Activated CD8-positive, alpha-beta T cell treated with anti-CD3 and anti-CD28 coated beads for 36 hours (primary cell): ENCODE measurements at regions not wholly inside any gene's neighbourhood (a gene's known extent, or its start where the extent isn't known, plus 50 kb on each side); places are given as distances from the start of the nearest gene placed in this dataset.
"Not testable (repeated sequence)": the region's sequence is repeated elsewhere in the genome, so short reads cannot be mapped to it uniquely, and the experiment has no call there.

Experiments
- ATAC-seq: fragments of 200-7000 bp; cut with Tn5 transposase; one replicate; pipeline ENCODE4 v1.10.0; 2021; ENCODE audit warnings: mild to moderate bottlenecking, moderate library complexity
- CTCF ChIA-PET: fragments of 350-600 bp; sonication (Branson Sonifier 250); formaldehyde crosslinking; loops from one replicate; lab custom pipeline; 2021; ENCODE audit warnings: antibody characterized with exemption; lab: Charles Lee
- POLR2A ChIA-PET: fragments of 350-600 bp; sonication (Branson Sonifier 250); formaldehyde crosslinking; loops from one replicate; lab custom pipeline; 2021; ENCODE audit warnings: antibody characterized with exemption; lab: Charles Lee
- DNase-seq: peaks from one replicate; pipeline ENCODE4 v3.0.0-alpha.2; 2020
- H3K27ac Mint-ChIP-seq: one replicate; pipeline ENCODE4 v1.8.0; 2021; ENCODE audit warnings: mild to moderate bottlenecking, mixed read lengths
- H3K27me3 Mint-ChIP-seq: one replicate; pipeline ENCODE4 v1.8.0; 2021; ENCODE audit warnings: mixed read lengths
- H3K36me3 Mint-ChIP-seq: one replicate; pipeline ENCODE4 v1.8.0; 2021; ENCODE audit warnings: low read depth, mixed read lengths
- H3K4me1 Mint-ChIP-seq: one replicate; pipeline ENCODE4 v1.8.0; 2021; ENCODE audit warnings: low read depth, mixed read lengths
- H3K4me3 Mint-ChIP-seq: one replicate; pipeline ENCODE4 v1.8.0; 2021; ENCODE audit warnings: mild to moderate bottlenecking, moderate library complexity, mixed read lengths
- H3K9me3 Mint-ChIP-seq: one replicate; pipeline ENCODE4 v1.8.0; 2021; ENCODE audit warnings: mixed read lengths
- intact Hi-C: fragments of 100-400 bp; cut with micrococcal nuclease; formaldehyde crosslinking; loops from one replicate; pipeline ENCODE4 v1.10.0; 2022
- TF ChIP-seq, protein P1 (sequence below): fragments of 200-600 bp; IDR thresholded peaks from one replicate; pipeline ENCODE4 v1.8.0; 2022; ENCODE audit warnings: antibody characterized with exemption, mild to moderate bottlenecking

DNA sequence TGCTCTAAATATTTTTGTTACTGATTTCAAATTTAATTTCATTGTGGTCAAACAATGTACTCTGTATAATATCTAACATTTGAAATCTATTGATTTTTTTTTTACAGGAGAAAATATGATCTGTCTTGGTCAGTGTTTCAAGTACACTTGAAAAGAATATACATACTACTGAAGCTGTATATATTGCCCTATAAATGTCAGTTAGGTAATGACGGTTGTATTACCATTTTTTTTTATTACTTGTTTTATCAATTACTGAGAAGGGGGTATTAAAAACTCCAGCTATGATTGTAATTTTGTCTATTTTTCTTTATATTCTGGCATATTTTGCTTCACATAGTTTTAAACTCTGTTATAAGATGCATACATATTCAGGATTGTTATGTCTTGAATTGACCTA, 59.7 kb upstream of the CACHD1 start:
- Mint-ChIP-seq H3K4me3 (no peak overlapping the region), H3K4me1 (no peaks in the 10 kb centered on the region), H3K9me3 (no peaks in the 10 kb centered on the region), H3K36me3 (no peaks in the 10 kb centered on the region), H3K27me3 (peaks cover 2% of the 10 kb centered on the region), H3K27ac (no peak overlapping the region)
- ATAC-seq, result no peak
- intact Hi-C loops, result no loop called here
- DNase-seq, result no peak
- TF ChIP-seq, protein P1, sequence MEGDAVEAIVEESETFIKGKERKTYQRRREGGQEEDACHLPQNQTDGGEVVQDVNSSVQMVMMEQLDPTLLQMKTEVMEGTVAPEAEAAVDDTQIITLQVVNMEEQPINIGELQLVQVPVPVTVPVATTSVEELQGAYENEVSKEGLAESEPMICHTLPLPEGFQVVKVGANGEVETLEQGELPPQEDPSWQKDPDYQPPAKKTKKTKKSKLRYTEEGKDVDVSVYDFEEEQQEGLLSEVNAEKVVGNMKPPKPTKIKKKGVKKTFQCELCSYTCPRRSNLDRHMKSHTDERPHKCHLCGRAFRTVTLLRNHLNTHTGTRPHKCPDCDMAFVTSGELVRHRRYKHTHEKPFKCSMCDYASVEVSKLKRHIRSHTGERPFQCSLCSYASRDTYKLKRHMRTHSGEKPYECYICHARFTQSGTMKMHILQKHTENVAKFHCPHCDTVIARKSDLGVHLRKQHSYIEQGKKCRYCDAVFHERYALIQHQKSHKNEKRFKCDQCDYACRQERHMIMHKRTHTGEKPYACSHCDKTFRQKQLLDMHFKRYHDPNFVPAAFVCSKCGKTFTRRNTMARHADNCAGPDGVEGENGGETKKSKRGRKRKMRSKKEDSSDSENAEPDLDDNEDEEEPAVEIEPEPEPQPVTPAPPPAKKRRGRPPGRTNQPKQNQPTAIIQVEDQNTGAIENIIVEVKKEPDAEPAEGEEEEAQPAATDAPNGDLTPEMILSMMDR, result no peak
- POLR2A ChIA-PET, result no interaction called here
- CTCF ChIA-PET, result interaction anchor here (0.7 kb wide), 1 partner anchor 617 kb away, joined by 3 read pairs; no protein-coding TSS in a partner anchor

DNA sequence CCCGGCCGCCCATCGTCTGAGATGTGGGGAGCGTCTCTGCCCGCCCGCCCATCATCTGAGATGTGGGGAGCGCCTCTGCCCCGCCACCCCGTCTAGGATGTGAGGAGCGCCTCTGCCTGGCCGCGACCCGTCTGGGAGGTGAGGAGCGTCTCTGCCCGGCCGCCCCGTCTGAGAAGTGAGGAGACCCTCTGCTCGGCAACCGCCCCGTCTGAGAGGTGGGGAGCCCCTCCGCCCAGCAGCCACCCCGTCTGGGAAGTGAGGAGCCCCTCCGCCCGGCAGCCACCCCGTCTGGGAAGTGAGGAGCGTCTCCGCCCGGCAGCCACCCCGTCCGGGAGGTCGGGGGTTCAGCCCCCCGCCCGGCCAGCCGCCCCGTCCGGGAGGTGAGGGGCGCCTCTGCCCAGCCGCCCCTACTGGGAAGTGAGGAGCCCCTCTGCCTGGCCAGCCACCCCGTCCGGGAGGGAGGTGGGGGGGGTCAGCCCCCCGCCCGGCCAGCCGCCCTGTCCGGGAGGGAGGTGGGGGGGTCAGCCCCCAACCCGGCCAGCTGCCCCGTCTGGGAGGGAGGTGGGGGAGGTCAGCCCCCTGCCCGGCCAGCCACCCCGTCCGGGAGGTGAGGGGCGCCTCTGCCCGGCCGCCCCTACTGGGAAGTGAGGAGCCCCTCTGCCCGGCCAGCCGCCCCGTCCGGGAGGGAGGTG, 54.9 kb upstream of the CACHD1 start:
- H3K4me1 Mint-ChIP-seq, H3K27me3 Mint-ChIP-seq, H3K4me3 Mint-ChIP-seq, POLR2A ChIA-PET, ATAC-seq, DNase-seq, H3K36me3 Mint-ChIP-seq, H3K9me3 Mint-ChIP-seq, CTCF ChIA-PET, intact Hi-C loops, H3K27ac Mint-ChIP-seq: not testable (repeated sequence)

DNA sequence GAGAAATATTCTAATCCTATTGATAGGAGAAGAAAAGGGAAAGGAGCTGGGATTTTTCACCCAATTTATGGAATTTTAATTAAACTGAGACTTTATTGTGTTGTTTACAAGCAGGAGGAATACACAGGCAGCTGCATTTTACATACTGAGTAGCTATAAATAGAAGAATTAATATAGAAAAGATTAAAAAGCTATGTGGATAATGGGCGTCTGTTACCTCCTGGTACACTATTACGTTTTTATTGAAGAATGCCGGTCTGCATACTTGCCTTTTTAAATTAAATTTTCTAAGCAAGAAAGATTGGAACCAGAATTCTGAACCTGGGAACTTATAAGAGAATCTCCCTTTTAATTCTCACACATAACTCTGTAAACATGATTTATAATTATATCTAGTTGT, 52.1 kb upstream of the CACHD1 start:
- Mint-ChIP-seq H3K9me3 (no peaks in the 10 kb centered on the region), H3K36me3 (no peaks in the 10 kb centered on the region), H3K4me1 (no peaks in the 10 kb centered on the region), H3K27me3 (no peaks in the 10 kb centered on the region), H3K4me3 (no peak overlapping the region), H3K27ac (no peak overlapping the region)
- DNase-seq (no peak), ATAC-seq (no peak)
- CTCF ChIA-PET, result no interaction called here
- TF ChIP-seq, protein P1, result no peak
- intact Hi-C loops, result no loop called here
- POLR2A ChIA-PET, result interaction anchor here (0.7 kb wide), 1 partner anchor 179 kb away, joined by 3 read pairs; no protein-coding TSS in a partner anchor
